GM19438 (cell line): ENCODE measurements at regions not wholly inside any gene's neighbourhood (a gene's known extent, or its start where the extent isn't known, plus 50 kb on each side); places are given as distances from the start of the nearest gene placed in this dataset.
"Not testable (repeated sequence)": the region's sequence is repeated elsewhere in the genome, so short reads cannot be mapped to it uniquely, and the experiment has no call there.

Experiments
- ATAC-seq: cut with Tn5 transposase; IDR thresholded peaks from one replicate; pipeline ENCODE4 v1.9.1; 2021; ENCODE audit warnings: low read depth; ENCODE audit not compliant: unreplicated experiment

GRCh38 chr6:44733868-44734267, 346.4 kb downstream of the CDC5L start:
- no peak for ATAC-seq

- no peak for ATAC-seq
Observed at GRCh38 chr6:44734886-44735629, 347.6 kb downstream of the CDC5L start.

DNA sequence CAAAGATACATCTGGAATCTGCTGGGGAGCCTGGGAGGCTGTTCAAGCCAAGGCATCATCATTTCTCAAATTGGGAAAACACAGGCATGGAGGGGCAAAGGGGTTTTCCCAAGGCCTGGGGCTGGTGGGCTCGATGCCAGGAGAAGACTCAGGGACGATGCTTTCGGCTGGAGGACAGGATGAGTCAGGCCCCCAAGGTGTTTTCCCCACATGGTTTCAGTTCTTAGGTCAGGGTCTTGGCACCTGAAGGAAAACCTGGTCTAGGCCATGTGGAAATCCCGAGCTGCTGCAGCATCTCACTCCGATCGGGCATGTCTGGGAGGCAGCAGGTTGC, 348.1 kb downstream of the CDC5L start:
- ATAC-seq, result no peak

- no peak for ATAC-seq
Observed at GRCh38 chr6:44737341-44737740, 349.8 kb downstream of the CDC5L start.

DNA sequence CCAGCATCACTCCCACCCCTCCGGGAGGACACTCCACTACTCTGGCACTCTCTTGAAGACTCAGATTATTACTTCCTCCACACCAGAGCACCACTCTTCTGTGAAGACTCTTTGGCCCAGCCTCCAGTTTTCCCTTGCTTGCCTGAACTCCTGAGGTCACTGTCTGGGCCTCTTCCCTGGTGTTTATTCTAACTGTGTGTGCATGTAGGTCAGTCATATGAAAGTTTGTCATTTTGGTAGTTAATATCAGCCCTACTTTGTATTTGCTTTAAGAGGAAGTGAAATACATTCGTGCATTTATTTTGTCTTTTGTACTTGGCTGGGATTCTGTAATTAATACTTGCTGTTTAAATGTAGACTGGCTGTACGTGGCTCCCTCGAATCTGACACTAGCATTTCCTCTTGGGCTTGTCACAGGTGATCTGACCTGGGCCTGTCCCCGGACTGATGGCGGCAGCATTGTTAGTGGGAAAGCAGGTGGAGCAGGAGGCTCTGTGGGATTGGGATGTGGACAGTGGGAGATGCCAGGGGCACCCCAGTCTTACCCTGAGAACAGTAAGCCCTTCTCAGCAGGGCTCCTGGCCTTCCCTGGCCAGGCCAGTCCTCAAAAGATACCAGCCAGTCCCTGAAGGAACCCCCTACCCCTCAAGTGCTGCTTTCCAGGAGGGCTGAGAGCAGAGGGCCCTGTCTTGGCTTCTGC, 350.5 kb downstream of the CDC5L start:
- no peak for ATAC-seq

GRCh38 chr6:44738601-44739146, 351.2 kb downstream of the CDC5L start:
- ATAC-seq, result no peak

- ATAC-seq, result no peak
Observed at GRCh38 chr6:44739181-44739580, 351.7 kb downstream of the CDC5L start.

DNA sequence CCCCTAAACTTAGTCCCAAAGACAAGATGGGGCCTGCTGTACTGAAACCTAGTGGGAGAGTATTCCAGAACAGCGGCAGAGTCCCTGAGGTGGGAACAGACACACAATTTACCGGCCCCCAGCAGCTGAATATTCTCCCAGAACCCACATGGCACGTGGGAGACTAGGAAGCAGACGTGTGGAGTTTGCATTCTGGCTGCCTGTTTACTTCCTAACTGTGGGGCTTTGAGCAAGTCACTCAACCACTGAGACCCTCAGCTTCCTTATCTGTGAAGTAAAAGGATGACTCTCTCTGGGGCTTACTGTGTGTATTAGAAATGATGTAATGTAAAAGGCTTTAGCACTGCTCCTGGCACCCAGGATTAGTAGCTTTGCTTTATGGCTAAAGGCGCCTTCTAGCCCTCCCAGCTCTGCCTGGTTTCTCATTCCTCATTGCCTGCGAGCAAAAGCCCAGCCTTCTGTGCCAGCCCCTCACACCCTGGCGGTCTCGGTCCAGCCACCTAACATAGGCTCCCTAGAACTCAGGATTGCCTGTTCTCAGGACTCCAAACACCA, 353.1 kb downstream of the CDC5L start:
- no peak for ATAC-seq

- no peak for ATAC-seq
Observed at GRCh38 chr6:44742201-44742600, 354.7 kb downstream of the CDC5L start.

GRCh38 chr6:44742828-44743372, 355.4 kb downstream of the CDC5L start:
- ATAC-seq, result no peak

GRCh38 chr6:44760116-44760515, 372.6 kb downstream of the CDC5L start:
- ATAC-seq, result not testable (repeated sequence)

GRCh38 chr6:44761046-44761445, 373.5 kb downstream of the CDC5L start:
- no peak for ATAC-seq

DNA sequence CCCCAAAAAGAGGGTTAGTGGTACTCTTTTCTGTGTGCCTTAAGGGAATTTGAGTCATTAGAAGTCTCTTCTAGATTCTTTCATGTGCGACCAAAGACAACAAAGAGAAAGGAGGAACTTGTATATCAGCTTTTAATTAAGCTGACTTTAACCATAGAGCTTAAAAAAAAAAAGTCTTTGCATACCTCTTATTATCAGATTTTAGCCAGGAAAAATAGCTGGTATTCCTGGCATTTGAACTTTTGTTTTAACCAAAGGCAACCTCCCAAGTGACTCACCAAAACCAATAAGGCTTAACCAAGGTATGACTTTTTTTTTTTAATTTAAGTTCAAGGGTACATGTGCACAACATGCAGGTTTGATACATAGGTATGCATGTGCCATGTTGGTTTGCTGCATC, 375.0 kb downstream of the CDC5L start:
- ATAC-seq, result no peak

DNA sequence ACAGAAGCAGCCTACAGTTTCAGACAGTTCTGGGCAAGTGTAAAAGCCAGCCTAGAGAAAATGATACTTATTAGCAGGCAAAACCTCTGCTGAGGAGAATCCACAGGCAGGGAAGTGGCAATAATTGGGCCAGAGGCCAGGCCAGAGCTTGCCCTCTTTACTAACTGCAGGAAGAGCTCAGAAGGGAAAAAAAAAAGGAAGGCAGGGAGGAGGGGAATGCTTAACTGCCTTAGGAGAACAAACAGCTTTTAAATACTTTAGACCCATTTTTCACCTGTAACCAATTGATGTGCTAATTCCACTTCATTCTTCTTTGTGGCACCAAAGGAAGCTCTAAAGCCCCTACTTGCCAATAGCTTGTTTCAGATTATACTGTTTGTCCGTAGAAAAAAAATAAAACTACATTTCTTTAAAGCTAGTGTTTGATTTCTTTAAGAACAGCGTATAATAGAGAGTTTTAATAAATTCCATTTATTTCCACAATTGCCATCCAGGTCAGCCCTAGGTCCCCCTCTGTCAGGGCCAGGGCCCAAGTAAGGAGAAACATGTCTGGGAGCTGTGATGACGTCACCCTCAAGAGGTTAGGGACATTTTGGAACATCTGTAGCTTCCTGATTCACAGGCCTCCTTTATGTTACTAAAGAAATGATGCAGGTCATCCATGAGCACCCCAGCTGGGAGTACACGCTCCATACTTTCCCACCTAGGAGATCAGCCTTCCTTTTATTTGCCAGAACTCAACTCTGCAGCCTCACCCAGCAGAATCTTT, 384.3 kb downstream of the CDC5L start:
- no peak for ATAC-seq

- no peak for ATAC-seq
Observed at GRCh38 chr6:44772838-44773237, 385.3 kb downstream of the CDC5L start.

DNA sequence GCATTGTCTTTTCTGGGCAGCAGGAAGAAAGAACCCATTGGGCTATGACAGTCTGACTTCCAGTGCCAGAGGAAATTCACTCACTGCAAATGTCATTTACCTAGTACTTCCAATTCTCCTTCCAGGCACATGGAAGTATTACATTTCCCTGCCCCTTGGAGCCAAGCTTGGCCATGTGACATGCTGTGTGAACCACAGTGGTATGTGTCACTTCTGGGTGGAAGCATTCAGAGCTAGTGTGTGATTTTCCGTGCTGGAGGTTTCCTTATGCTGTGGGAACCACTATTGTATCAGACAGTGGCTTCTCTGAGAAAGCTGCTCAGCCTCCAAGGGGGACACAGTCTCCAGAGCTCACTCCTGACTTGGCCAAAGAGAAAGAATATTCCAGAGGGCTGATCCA, 387.6 kb downstream of the CDC5L start:
- ATAC-seq, result no peak

DNA sequence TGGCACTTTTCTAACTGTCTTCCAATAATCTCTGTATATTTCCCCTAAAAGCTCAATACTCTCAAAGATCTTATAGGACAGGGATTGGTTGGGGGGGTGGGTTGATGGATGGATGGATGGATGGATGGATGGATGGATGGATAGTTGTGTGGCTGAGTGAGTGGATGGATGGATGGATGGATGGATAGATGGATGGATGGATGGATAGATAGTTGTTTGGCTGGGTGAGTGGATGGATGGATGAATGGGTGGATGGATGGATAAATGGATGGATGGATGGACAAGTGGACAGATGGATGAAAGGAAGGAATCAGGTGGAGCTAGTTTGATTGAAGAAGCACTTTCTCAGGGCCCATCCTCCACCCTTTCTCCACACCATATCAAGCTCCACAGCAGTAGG, 388.8 kb downstream of the CDC5L start:
- no peak for ATAC-seq

DNA sequence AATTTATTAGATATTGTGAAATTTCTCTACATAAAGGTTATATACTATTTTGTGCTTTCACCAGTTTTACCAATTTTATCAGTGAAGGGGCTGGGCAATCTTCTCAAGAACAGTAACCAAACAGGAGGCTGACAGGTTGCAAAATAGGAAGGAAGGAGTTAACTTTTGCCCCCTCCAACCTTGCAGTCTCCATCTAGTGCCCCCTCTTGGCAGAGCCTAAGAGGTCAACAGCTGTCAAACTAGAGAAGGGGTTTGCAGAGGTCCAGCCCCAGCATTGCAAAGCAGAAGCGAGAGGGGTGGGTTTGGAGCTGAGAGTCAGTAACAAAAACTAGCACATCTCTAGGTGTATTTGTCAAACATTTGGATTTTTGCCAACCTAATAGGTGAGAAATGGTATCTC, 391.0 kb downstream of the CDC5L start:
- no peak for ATAC-seq
